GM21528 (cell line): ENCODE measurements at regions not wholly inside any gene's neighbourhood (a gene's known extent, or its start where the extent isn't known, plus 50 kb on each side); places are given as distances from the start of the nearest gene placed in this dataset.

Experiments
- ATAC-seq: cut with Tn5 transposase; IDR thresholded peaks from one replicate; pipeline ENCODE4 v1.9.1; 2021; ENCODE audit warnings: mild to moderate bottlenecking, moderate library complexity; ENCODE audit not compliant: unreplicated experiment, low FRiP score

GRCh38 chr5:4356201-4356600 is 760.6 kb downstream of the IRX1 start:
- ATAC-seq: no peak

- ATAC-seq: no peak
Observed at GRCh38 chr5:4359847-4360246, 764.2 kb downstream of the IRX1 start.

- ATAC-seq: no peak
Observed at GRCh38 chr5:4361753-4362152, 766.1 kb downstream of the IRX1 start.

- no peak for ATAC-seq
Observed at GRCh38 chr5:4362411-4362810, 766.8 kb downstream of the IRX1 start.

GRCh38 chr5:4363045-4363444 is 767.4 kb downstream of the IRX1 start:
- no peak for ATAC-seq

- ATAC-seq: no peak
Observed at GRCh38 chr5:4366628-4367027, 771.0 kb downstream of the IRX1 start.

GRCh38 chr5:4370218-4370617 is 769.9 kb upstream of the ADAMTS16 start:
- ATAC-seq: no peak

- ATAC-seq: no peak
Observed at GRCh38 chr5:4372481-4372880, 767.6 kb upstream of the ADAMTS16 start.

- ATAC-seq: no peak
Observed at GRCh38 chr5:4373051-4373820, 766.9 kb upstream of the ADAMTS16 start.

- no peak for ATAC-seq
Observed at GRCh38 chr5:4374866-4375265, 765.3 kb upstream of the ADAMTS16 start.

- ATAC-seq: no peak
Observed at GRCh38 chr5:4375640-4376039, 764.5 kb upstream of the ADAMTS16 start.

GRCh38 chr5:4383102-4383501 is 757.0 kb upstream of the ADAMTS16 start:
- ATAC-seq: no peak

- ATAC-seq: no peak
Observed at GRCh38 chr5:4383518-4384198, 756.5 kb upstream of the ADAMTS16 start.

GRCh38 chr5:4384649-4385048 is 755.5 kb upstream of the ADAMTS16 start:
- ATAC-seq: no peak

- ATAC-seq: no peak
Observed at GRCh38 chr5:4386152-4386551, 754.0 kb upstream of the ADAMTS16 start.

GRCh38 chr5:4387290-4387689 is 752.8 kb upstream of the ADAMTS16 start:
- ATAC-seq: no peak

- ATAC-seq: no peak
Observed at GRCh38 chr5:4395752-4396151, 744.4 kb upstream of the ADAMTS16 start.

GRCh38 chr5:4405614-4406219 is 734.4 kb upstream of the ADAMTS16 start:
- no peak for ATAC-seq

GRCh38 chr5:4410151-4410550 is 730.0 kb upstream of the ADAMTS16 start:
- ATAC-seq: no peak

GRCh38 chr5:4411664-4412063 is 728.5 kb upstream of the ADAMTS16 start:
- ATAC-seq: no peak

GRCh38 chr5:4413996-4414395 is 726.1 kb upstream of the ADAMTS16 start:
- no peak for ATAC-seq

- no peak for ATAC-seq
Observed at GRCh38 chr5:4418084-4418483, 722.0 kb upstream of the ADAMTS16 start.
